ENCODE measurements at regions not wholly inside any gene's neighbourhood (a gene's known extent, or its start where the extent isn't known, plus 50 kb on each side); places are given as distances from the start of the nearest gene placed in this dataset.

DNA sequence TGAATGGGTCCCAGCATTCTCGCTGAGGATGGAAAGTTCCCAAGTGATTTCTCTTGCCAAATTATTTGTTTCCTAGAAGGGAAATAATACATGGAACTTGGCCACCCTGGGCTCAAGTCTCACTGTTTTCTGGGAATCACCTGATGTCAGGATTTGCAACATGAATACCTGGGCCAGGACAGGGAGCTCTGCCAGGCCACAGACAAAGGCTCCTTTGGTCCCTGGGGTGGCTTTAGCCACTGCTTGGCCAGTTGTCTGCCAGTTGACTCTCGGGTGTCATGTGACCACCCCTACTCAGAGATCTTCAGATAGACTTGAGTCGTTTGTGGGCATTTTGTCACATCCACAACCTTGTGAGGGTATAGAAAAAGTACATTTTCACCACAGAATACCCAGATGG, 258.0 kb upstream of the HABP2 start:
- no peak for DNase-seq (ENCODE audit: low spot score)
- POLR2A ChIA-PET (ENCODE audit: low non-redundant PET): no interaction called here
- Histone ChIP-seq H3K4me1 (ENCODE audit: insufficient read depth, low read length, poor library complexity, severe bottlenecking) (no peaks in the 10 kb centered on the region), H3K4me3 (ENCODE audit: low read depth, low read length, poor library complexity, severe bottlenecking) (no peak overlapping the region), H3K36me3 (ENCODE audit: insufficient read depth, low read length, poor library complexity, severe bottlenecking) (no peaks in the 10 kb centered on the region), H3K9me3 (ENCODE audit: low read depth, low read length, poor library complexity, severe bottlenecking) (no peaks in the 10 kb centered on the region), H3K27ac (ENCODE audit: low read depth, low read length, poor library complexity, severe bottlenecking) (no peak overlapping the region), H3K27me3 (replicated peaks; ENCODE audit: insufficient read depth, low read depth, low read length, poor library complexity) (no peaks in the 10 kb centered on the region)
- TF ChIP-seq, protein P1, sequence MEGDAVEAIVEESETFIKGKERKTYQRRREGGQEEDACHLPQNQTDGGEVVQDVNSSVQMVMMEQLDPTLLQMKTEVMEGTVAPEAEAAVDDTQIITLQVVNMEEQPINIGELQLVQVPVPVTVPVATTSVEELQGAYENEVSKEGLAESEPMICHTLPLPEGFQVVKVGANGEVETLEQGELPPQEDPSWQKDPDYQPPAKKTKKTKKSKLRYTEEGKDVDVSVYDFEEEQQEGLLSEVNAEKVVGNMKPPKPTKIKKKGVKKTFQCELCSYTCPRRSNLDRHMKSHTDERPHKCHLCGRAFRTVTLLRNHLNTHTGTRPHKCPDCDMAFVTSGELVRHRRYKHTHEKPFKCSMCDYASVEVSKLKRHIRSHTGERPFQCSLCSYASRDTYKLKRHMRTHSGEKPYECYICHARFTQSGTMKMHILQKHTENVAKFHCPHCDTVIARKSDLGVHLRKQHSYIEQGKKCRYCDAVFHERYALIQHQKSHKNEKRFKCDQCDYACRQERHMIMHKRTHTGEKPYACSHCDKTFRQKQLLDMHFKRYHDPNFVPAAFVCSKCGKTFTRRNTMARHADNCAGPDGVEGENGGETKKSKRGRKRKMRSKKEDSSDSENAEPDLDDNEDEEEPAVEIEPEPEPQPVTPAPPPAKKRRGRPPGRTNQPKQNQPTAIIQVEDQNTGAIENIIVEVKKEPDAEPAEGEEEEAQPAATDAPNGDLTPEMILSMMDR (conservative IDR thresholded peaks at IDR 0.05; ENCODE audit: low read depth, low read length): no peak
- no peak for TF ChIP-seq EZH2 (IDR thresholded peaks at IDR 0.05; ENCODE audit: borderline replicate concordance, low read depth, low read length, poor library complexity, severe bottlenecking)
- BruUV-seq (replicated peaks): no TSS peak
- CTCF ChIA-PET: no interaction called here
- intact Hi-C loops (cut with micrococcal nuclease; ENCODE audit: unreplicated experiment): no loop called here

DNA sequence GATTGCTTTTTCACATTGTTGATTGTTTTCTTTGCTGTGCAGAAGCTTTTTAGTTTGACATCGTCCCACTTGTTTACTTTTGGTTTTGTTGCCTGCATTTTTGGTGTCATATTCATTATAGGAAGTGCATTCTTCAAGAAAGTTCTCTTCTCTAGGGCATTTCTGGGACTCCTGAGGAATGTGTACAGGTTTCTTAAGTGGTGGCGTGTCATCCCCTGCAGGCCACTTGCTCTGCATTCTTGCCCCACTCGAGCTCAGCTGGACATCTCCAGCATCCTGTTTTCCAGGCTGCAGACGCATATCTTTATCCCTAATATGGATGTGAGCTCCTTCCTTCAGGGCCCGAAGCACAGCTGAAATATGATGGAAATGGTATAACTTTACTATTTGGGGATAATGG, 255.6 kb upstream of the HABP2 start:
- DNase-seq (ENCODE audit: low spot score): no peak
- Histone ChIP-seq H3K27me3 (replicated peaks; ENCODE audit: insufficient read depth, low read depth, low read length, poor library complexity) (no peaks in the 10 kb centered on the region), H3K4me3 (ENCODE audit: low read depth, low read length, poor library complexity, severe bottlenecking) (no peak overlapping the region), H3K4me1 (ENCODE audit: insufficient read depth, low read length, poor library complexity, severe bottlenecking) (no peaks in the 10 kb centered on the region), H3K27ac (ENCODE audit: low read depth, low read length, poor library complexity, severe bottlenecking) (no peak overlapping the region), H3K36me3 (ENCODE audit: insufficient read depth, low read length, poor library complexity, severe bottlenecking) (no peaks in the 10 kb centered on the region), H3K9me3 (ENCODE audit: low read depth, low read length, poor library complexity, severe bottlenecking) (no peaks in the 10 kb centered on the region)
- TF ChIP-seq, protein P1 (conservative IDR thresholded peaks at IDR 0.05; ENCODE audit: low read depth, low read length): no peak
- TF ChIP-seq EZH2 (IDR thresholded peaks at IDR 0.05; ENCODE audit: borderline replicate concordance, low read depth, low read length, poor library complexity, severe bottlenecking): no peak
- ChIA-PET CTCF (no interaction called here), POLR2A (ENCODE audit: low non-redundant PET) (no interaction called here)
- BruUV-seq (replicated peaks): no TSS peak
- intact Hi-C loops (cut with micrococcal nuclease; ENCODE audit: unreplicated experiment): no loop called here

DNA sequence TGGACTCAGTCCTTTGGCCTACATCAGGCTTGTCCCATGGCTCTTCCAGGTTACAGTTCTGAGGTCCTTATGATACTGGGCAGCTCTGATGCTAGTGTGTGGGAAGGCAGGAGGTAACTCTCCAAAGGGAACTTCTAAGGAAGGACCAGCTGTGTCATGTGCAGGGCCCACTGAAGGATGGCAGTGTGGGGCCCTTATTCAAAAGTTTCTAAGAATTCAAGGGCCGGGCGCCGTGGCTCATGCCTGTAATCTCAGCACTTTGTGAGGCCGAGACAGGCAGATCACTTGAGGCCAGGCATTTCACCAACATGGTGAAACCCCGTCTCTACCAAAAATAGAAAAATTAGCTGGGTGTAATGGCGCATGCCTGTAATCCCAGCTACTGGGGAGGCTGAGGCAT, 254.2 kb upstream of the HABP2 start:
- intact Hi-C loops (cut with micrococcal nuclease; ENCODE audit: unreplicated experiment): no loop called here
- ChIA-PET CTCF (no interaction called here), POLR2A (ENCODE audit: low non-redundant PET) (no interaction called here)
- Histone ChIP-seq H3K4me1 (ENCODE audit: insufficient read depth, low read length, poor library complexity, severe bottlenecking) (no peaks in the 10 kb centered on the region), H3K27me3 (replicated peaks; ENCODE audit: insufficient read depth, low read depth, low read length, poor library complexity) (no peaks in the 10 kb centered on the region), H3K27ac (ENCODE audit: low read depth, low read length, poor library complexity, severe bottlenecking) (no peak overlapping the region), H3K36me3 (ENCODE audit: insufficient read depth, low read length, poor library complexity, severe bottlenecking) (no peaks in the 10 kb centered on the region), H3K4me3 (ENCODE audit: low read depth, low read length, poor library complexity, severe bottlenecking) (no peak overlapping the region), H3K9me3 (ENCODE audit: low read depth, low read length, poor library complexity, severe bottlenecking) (no peaks in the 10 kb centered on the region)
- no peak for DNase-seq (ENCODE audit: low spot score)
- no TSS peak for BruUV-seq (replicated peaks)
- TF ChIP-seq, protein P1 (conservative IDR thresholded peaks at IDR 0.05; ENCODE audit: low read depth, low read length): no peak
- no peak for TF ChIP-seq EZH2 (IDR thresholded peaks at IDR 0.05; ENCODE audit: borderline replicate concordance, low read depth, low read length, poor library complexity, severe bottlenecking)
